HG02678 (cell line): ENCODE measurements at regions not wholly inside any gene's neighbourhood (a gene's known extent, or its start where the extent isn't known, plus 50 kb on each side); places are given as distances from the start of the nearest gene placed in this dataset.
"Not testable (repeated sequence)": the region's sequence is repeated elsewhere in the genome, so short reads cannot be mapped to it uniquely, and the experiment has no call there.

Experiments
- ATAC-seq: cut with Tn5 transposase; IDR thresholded peaks from one replicate; pipeline ENCODE4 v1.9.1; 2021; ENCODE audit warnings: mild to moderate bottlenecking, moderate library complexity; ENCODE audit not compliant: unreplicated experiment

DNA sequence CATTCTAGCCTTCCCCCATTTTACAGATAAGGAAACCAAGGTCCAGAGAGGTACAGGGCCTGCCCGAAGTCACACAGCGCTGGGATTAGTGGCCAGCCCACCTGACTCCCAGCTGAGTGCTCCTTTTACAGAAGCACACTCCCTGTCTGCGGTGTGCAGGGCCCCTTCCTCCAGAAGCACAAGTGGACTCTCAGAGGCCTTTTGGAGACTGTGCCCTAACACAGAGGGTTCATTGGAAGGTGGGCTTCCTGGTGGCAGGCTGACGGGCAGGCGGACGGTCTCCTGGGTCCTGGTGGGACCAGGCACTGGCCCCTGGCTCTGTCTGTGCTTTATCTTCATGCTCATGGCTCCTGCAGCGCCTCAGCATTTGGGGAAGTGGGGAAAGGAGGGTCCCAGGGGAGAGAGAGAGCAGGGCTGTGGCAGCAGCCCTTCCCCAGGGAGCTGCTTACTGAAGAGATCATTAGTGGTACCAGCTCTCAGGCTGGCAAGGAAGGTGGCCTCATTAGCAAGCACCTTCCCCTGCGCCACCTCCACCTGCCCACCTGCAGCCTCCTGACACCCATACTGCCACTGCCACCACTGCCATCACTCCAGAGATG, 83.1 kb upstream of the GOLGA6L4 start:
- not testable (repeated sequence) for ATAC-seq

DNA sequence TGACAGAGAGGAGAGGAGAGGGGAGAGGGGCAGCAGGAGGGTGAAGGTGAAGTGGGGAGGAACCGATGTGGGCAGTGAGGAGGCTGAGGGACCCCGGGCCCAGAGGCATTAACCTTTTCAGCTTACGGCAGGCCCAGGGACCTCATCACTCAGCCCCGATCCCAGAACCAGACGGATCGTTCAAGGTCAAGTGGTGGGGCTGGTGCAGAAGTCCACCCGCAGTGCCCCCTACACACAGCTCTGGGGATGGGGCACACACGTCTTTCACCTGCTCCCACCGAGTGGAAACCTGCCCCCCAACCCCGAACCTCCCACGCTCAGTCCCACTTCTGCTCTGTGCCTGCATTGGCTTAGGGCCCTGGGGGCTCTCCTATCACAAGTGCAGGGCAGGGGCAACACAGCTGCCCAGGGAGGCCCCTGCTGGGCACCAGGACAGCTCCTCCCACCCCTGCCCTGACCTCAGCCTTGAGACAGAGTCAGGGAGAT, 81.9 kb upstream of the GOLGA6L4 start:
- not testable (repeated sequence) for ATAC-seq

DNA sequence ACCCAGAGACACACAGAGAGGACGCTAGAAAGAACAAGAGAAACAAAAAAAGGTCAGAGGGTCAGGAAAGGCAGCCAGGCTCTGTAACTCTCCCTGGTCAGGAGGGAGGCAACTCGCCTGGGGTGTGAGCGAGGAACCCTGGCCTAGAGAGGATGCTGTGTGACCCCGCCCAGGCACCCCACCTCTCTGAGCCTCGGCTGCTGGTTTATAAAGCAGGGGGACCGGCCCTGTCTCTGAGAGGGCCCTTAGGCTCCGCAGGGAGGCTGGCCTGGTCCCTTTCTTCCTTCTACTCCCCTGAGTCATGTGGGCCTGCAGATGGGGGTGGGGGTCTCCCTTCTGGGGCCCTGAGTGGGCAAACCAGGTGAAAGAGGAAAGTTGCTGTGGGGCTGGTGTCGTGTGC, 81.3 kb upstream of the GOLGA6L4 start:
- ATAC-seq = not testable (repeated sequence)

DNA sequence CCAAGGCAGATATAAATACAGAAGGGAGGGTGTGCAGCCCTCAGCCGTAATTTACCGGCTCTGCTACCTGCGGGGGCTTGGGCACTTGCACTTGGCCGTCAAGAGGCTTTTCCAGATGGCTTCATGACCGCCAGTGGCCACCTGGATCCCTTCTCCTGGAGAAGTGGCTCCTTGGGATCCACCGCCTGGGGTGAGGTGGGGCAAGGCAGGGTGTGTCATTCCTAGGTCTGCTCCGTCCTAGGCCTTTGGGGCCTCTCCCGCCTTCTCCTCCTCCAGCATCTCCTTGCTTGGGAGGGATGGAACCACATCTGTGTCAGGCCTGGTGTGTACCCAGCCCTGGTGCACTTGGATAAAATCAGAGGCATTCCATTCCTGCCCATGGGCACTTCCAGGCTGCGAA, 80.8 kb upstream of the GOLGA6L4 start:
- ATAC-seq = not testable (repeated sequence)

- ATAC-seq = not testable (repeated sequence)
Measured at GRCh38 chr15:84155792-84156587, 79.6 kb upstream of the GOLGA6L4 start.

DNA sequence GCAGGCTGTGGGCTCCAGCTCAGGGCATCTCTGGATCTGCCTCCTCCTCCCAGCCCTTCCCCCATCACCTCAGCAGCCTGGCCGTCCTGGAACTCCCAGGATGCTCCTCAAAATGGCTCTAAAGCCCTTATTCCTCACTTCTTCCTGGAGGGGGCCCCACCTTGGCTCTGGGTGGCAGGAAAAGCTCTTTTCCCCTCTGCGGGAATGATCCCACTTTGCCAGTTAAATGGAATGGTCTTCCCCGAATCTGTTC, 79.1 kb upstream of the GOLGA6L4 start:
- ATAC-seq = not testable (repeated sequence)

- not testable (repeated sequence) for ATAC-seq
Measured at GRCh38 chr15:84157056-84157632, 78.4 kb upstream of the GOLGA6L4 start.

GRCh38 chr15:84157857-84158256, 77.7 kb upstream of the GOLGA6L4 start:
- not testable (repeated sequence) for ATAC-seq

DNA sequence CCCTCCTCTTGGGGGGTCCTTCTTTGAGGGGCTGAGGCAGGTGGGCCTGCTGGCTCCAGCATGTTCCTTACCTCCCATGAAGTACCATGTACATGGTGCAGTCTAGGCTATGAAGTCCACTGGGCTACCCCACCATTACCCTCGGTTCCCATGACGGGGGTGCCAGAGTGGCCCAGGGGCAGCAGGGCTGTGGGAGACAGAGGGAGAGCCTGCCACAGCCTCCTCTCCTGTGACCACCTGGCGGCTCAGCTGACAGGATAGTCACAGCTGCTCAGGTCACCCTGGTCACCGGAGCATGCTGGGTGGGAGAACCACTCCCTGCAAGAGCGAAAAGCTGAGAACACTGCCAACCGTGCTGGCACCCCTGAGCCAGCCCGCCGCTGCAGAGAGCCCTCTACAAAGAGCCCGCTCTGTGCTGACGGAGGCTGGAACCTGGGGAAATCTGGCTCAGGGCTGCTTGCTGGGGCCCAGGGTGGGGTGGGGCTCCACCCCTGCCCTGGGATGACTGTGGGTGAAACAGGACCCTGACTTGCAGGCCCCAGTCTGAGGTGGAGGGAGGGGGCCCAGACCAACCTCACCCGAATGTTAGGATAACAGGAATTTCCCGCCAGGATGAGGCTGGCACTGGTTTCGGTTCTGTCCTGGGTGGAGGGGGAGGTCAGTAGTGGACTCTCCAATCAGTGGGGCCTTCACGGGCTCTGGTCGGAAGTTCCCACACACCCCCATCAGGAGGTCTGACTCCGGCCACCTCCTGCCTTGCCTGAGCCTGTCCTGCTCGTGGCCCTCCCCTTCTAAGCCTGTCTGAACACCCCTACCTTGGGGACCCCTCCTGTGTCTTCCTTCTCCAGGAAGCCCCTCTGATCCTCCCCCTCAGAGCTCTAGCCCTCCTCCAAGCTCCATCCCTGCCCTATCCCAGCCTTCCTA, 76.0 kb upstream of the GOLGA6L4 start:
- not testable (repeated sequence) for ATAC-seq

DNA sequence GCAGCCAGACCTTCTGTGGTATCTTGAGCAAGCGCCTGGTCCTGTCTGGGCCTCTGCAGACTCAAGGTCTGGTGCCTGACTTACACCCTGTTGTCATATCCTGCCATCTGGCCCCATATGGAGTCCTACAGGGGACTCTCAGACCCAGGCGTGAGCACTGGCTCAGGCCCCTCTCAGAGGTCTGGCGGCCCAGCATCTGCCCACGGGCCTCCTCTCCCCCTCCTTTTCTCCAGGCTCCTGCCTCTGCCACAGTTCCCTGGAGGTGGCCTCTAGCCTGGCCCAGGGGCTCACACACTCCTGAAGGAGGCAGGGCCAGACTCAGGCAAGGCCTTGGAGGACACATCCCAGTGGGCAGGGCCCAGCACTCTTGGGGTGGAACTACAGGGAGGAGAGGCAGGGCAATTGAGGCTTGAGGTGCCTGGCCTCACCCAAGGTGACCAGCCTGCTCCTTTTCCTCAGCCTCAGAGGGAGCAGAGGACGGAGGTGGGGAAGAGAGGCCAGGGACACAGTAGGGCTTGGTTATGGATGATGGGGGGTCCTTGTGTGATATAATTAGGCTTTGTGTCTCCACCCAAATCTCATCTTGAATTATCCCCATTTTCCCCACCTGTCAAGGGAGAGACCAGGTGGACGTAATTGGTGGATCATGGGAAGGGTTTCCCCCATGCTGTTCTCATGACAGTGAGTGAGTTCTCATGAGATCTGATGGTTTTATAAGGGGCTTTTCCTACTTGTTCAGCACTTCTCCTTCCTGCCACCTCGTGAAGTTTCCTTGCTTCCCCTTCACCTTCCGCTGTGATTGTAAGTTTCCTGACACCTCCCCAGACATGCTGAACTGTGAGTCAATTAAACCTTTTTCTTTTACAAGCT, 70.9 kb upstream of the GOLGA6L4 start:
- not testable (repeated sequence) for ATAC-seq

DNA sequence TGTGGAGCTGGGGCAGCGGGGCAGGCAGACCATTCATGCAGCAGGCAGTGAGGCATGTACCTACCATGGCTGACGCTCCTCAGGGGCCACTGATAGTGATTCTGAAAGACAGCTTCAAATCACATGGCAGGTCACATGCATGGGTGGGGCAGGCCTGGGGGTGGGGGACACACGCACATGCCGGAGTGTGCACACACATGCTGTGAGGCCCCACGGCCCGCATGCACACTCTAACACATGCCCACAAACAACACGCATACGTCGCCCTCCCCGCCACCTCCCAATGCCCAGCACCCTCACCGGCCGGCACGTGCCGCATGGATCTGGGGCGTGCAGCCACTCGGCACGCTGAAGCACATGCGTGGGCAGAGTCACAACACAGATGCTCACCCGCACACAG, 65.5 kb upstream of the GOLGA6L4 start:
- ATAC-seq = not testable (repeated sequence)

DNA sequence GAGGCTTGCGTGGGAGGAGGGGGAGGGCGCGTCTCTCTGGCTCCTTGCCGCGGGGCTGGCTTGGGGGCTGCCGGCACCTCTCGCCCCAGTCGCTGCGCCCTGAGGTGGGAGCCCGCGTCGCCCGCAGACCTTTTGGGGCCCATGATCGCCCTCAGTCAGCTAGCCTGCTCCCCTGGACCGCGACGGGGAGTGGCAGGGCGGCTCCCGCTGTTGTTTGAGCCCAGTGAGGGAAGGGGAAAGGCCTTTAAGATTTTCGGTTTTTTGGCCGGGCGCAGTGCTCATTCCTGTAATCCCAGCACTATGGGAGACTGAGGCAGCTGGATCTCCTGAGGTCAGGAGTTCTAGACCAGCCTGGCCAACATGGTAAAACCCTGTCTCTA, 62.4 kb upstream of the GOLGA6L4 start:
- not testable (repeated sequence) for ATAC-seq
